NCI-H1048 (cell line): ENCODE measurements at regions not wholly inside any gene's neighbourhood (a gene's known extent, or its start where the extent isn't known, plus 50 kb on each side); places are given as distances from the start of the nearest gene placed in this dataset.
A peak's percentile ranks its signal among the peaks of the same experiment; 100 is the strongest.
"Not testable (repeated sequence)": the region's sequence is repeated elsewhere in the genome, so short reads cannot be mapped to it uniquely, and the experiment has no call there.

ENCODE experiments used
- DNase-seq: peaks from one replicate; lab custom pipeline; 2025; lab: John Stamatoyannopoulos, UW

- DNase-seq: no peak
Observed at GRCh38 chr13:81048026-81048461, 707.1 kb upstream of the SPRY2 start.

GRCh38 chr13:81041761-81042160 lies 700.8 kb upstream of the SPRY2 start:
- DNase-seq: no peak

- DNase-seq: no peak
Observed at GRCh38 chr13:81031996-81032395, 691.1 kb upstream of the SPRY2 start.

- no peak for DNase-seq
Observed at GRCh38 chr13:81025091-81025490, 684.2 kb upstream of the SPRY2 start.

GRCh38 chr13:81021284-81021840 lies 680.4 kb upstream of the SPRY2 start:
- DNase-seq: no peak

GRCh38 chr13:81020010-81020409 lies 679.1 kb upstream of the SPRY2 start:
- no peak for DNase-seq

- no peak for DNase-seq
Observed at GRCh38 chr13:81018936-81019335, 678.0 kb upstream of the SPRY2 start.

GRCh38 chr13:81017513-81018152 lies 676.7 kb upstream of the SPRY2 start:
- DNase-seq: peak; percentile 2

GRCh38 chr13:81012031-81012430 lies 671.1 kb upstream of the SPRY2 start:
- DNase-seq: no peak

- DNase-seq: no peak
Observed at GRCh38 chr13:81001828-81002385, 661.0 kb upstream of the SPRY2 start.

GRCh38 chr13:80998603-80999002 lies 657.7 kb upstream of the SPRY2 start:
- DNase-seq: not testable (repeated sequence)

GRCh38 chr13:80989747-80990146 lies 648.8 kb upstream of the SPRY2 start:
- DNase-seq: no peak

GRCh38 chr13:80989241-80989640 lies 648.3 kb upstream of the SPRY2 start:
- DNase-seq: no peak

GRCh38 chr13:80988391-80989151 lies 647.6 kb upstream of the SPRY2 start:
- no peak for DNase-seq

- DNase-seq: no peak
Observed at GRCh38 chr13:80979035-80979641, 638.2 kb upstream of the SPRY2 start.

- DNase-seq: no peak
Observed at GRCh38 chr13:80977168-80977567, 636.2 kb upstream of the SPRY2 start.

GRCh38 chr13:80975903-80976302 lies 635.0 kb upstream of the SPRY2 start:
- DNase-seq: no peak

- DNase-seq: no peak
Observed at GRCh38 chr13:80973721-80974120, 632.8 kb upstream of the SPRY2 start.

GRCh38 chr13:80972857-80973478 lies 632.0 kb upstream of the SPRY2 start:
- DNase-seq: no peak

- DNase-seq: no peak
Observed at GRCh38 chr13:80965097-80965496, 624.2 kb upstream of the SPRY2 start.

- DNase-seq: no peak
Observed at GRCh38 chr13:80962855-80963254, 621.9 kb upstream of the SPRY2 start.

GRCh38 chr13:80962173-80962572 lies 621.2 kb upstream of the SPRY2 start:
- DNase-seq: no peak
